B cell (primary cell): ENCODE measurements at regions not wholly inside any gene's neighbourhood (a gene's known extent, or its start where the extent isn't known, plus 50 kb on each side); places are given as distances from the start of the nearest gene placed in this dataset.

Experiments
- ATAC-seq: fragments of 200-7000 bp; cut with Tn5 transposase; one replicate; pipeline ENCODE4 v1.10.0; 2021; ENCODE audit warnings: low read depth, mild to moderate bottlenecking, moderate number of reproducible peaks, moderate library complexity
- CTCF ChIA-PET: fragments of 350-600 bp; sonication (Branson Sonifier 250); formaldehyde crosslinking; loops from one replicate; lab custom pipeline; 2021; ENCODE audit warnings: antibody characterized with exemption, inconsistent platforms; lab: Charles Lee
- POLR2A ChIA-PET: fragments of 350-600 bp; sonication (Branson Sonifier 250); formaldehyde crosslinking; loops from one replicate; lab custom pipeline; 2021; ENCODE audit warnings: antibody characterized with exemption; lab: Charles Lee
- DNase-seq: peaks from one replicate; pipeline ENCODE4 v3.0.0; 2013
- H2AFZ ChIP-seq: 2 replicates; pipeline ENCODE4 v1.6.1; 2012; ENCODE audit warnings: mild to moderate bottlenecking, low read depth, low read length; ENCODE audit not compliant: insufficient read depth, poor library complexity, severe bottlenecking
- H3K27ac ChIP-seq, 2 donors: 1 replicate in 1 of 2; 2 replicates in 1 of 2; pipeline ENCODE4 v1.5.1; 2012 to 2013; ENCODE audit warnings: low read length in 2 of 2, mild to moderate bottlenecking in 2 of 2, moderate library complexity in 1 of 2
- H3K27me3 ChIP-seq, 4 experiments: fragments of 200-600 bp in 1 of 4; sonication (generic) in 1 of 4; replicated peaks in 1 of 4; 1 replicate in 2 of 4; 2 replicates in 2 of 4; pipeline versions ENCODE4 v1.6.1 to v1.7.0; 2013 to 2016; ENCODE audit warnings: low read length in 3 of 4, mild to moderate bottlenecking in 2 of 4, mixed read lengths in 1 of 4, moderate library complexity in 1 of 4; ENCODE audit not compliant: insufficient read depth in 4 of 4, control insufficient read depth in 3 of 4; ENCODE audit errors: control extremely low read depth in 1 of 4
- H3K36me3 ChIP-seq, 2 experiments: replicated peaks in 1 of 2; 1 replicate in 1 of 2; 2 replicates in 1 of 2; pipeline versions ENCODE4 v1.6.1 to v1.7.1; 2013; ENCODE audit warnings: low read length in 1 of 2; ENCODE audit not compliant: insufficient read depth in 2 of 2, control insufficient read depth in 1 of 2; ENCODE audit errors: control extremely low read depth in 1 of 2, extremely low read depth in 1 of 2
- H3K4me1 ChIP-seq, 2 donors: fragments of 200-600 bp in 1 of 2; sonication (generic) in 1 of 2; 1 replicate in 1 of 2; 2 replicates in 1 of 2; pipeline versions ENCODE4 v1.5.1 to v1.6.1; 2013 to 2017; ENCODE audit warnings: low read length in 2 of 2; ENCODE audit not compliant: control insufficient read depth in 2 of 2, insufficient read depth in 2 of 2
- H3K4me2 ChIP-seq: replicated peaks from 2 replicates; pipeline ENCODE3; 2012; ENCODE audit warnings: mild to moderate bottlenecking, low read depth, low read length; ENCODE audit not compliant: poor library complexity, severe bottlenecking
- H3K4me3 ChIP-seq, 5 experiments: fragments of 200-600 bp in 1 of 5; sonication (generic) in 1 of 5; 1 replicate in 3 of 5; 2 replicates in 2 of 5; pipeline versions ENCODE4 v1.5.1 to v1.7.0; 2011 to 2016; ENCODE audit warnings: low read length in 4 of 5, mild to moderate bottlenecking in 4 of 5, low read depth in 2 of 5, control low read depth in 1 of 5, moderate library complexity in 1 of 5; ENCODE audit not compliant: insufficient read depth in 1 of 5; ENCODE audit errors: control extremely low read depth in 1 of 5, extremely low read depth in 1 of 5
- H3K79me2 ChIP-seq: fragments of 200-600 bp; sonication (generic); one replicate; pipeline ENCODE4 v1.6.0; 2016; ENCODE audit warnings: low read length; ENCODE audit not compliant: control insufficient read depth, insufficient read depth
- H3K9ac ChIP-seq: fragments of 200-600 bp; sonication (generic); 2 replicates; pipeline ENCODE4 v1.6.1; 2017; ENCODE audit warnings: mild to moderate bottlenecking, low read length, moderate library complexity
- H3K9me3 ChIP-seq, 3 donors: one replicate each; pipeline versions ENCODE4 v1.6.1 to v1.7.1; 2013; ENCODE audit warnings: low read length in 2 of 3; ENCODE audit not compliant: control insufficient read depth in 2 of 3, insufficient read depth in 1 of 3; ENCODE audit errors: control extremely low read depth in 1 of 3
- H4K20me1 ChIP-seq: 2 replicates; pipeline ENCODE4 v1.6.0; 2012; ENCODE audit warnings: mild to moderate bottlenecking, low read length; ENCODE audit not compliant: insufficient read depth, control insufficient read depth, poor library complexity, severe bottlenecking
- H3K27ac Mint-ChIP-seq: one replicate; pipeline ENCODE4 v1.8.0; 2021; ENCODE audit warnings: mixed read lengths
- H3K27me3 Mint-ChIP-seq: one replicate; pipeline ENCODE4 v1.8.0; 2021; ENCODE audit warnings: mixed read lengths
- H3K4me1 Mint-ChIP-seq: one replicate; pipeline ENCODE4 v1.8.0; 2021; ENCODE audit warnings: mixed read lengths
- H3K4me3 Mint-ChIP-seq: one replicate; pipeline ENCODE4 v1.8.0; 2021; ENCODE audit warnings: mixed read lengths
- H3K9me3 Mint-ChIP-seq: one replicate; pipeline ENCODE4 v1.8.0; 2022; ENCODE audit warnings: mixed read lengths; ENCODE audit not compliant: insufficient read depth
- CTCF ChIP-seq: fragments of 200-600 bp; IDR thresholded peaks from one replicate; pipeline ENCODE4 v1.8.0; 2022; ENCODE audit warnings: antibody characterized with exemption, mild to moderate bottlenecking
- EZH2 ChIP-seq: IDR thresholded peaks from 2 replicates; pipeline ENCODE4 v1.6.1; 2012; ENCODE audit warnings: borderline replicate concordance, low read depth, mild to moderate bottlenecking, moderate library complexity, low read length; ENCODE audit not compliant: insufficient read depth, poor library complexity, severe bottlenecking
- WGBS: methylation state at CpG from one replicate; pipeline ENCODE4 v1.1.5; 2013; ENCODE audit warnings: missing lambda C conversion rate; ENCODE audit not compliant: insufficient coverage; 5-methylcytosine and 5-hydroxymethylcytosine counted together
- intact Hi-C: fragments of 100-400 bp; cut with micrococcal nuclease; formaldehyde crosslinking; loops from one replicate; pipeline ENCODE4 v1.10.0; 2022

GRCh38 chr17:77722366-77722765, 236.1 kb upstream of the TNRC6C start:
- Mint-ChIP-seq H3K4me1 (peaks cover 3% of the 10 kb centered on the region), H3K27me3 (peaks cover 43% of the 10 kb centered on the region), H3K27ac (no peak overlapping the region), H3K9me3 (no peaks in the 10 kb centered on the region), H3K4me3 (no peak overlapping the region)
- intact Hi-C loops, result no loop called here
- Histone ChIP-seq H3K9me3 (no peaks in the 10 kb centered on the region), H2AFZ (no peak overlapping the region), H4K20me1 (no peaks in the 10 kb centered on the region), H3K4me1 (peaks cover 0 to 9% of the 10 kb centered on the region in 2 donors), H3K27ac (no peak overlapping the region), H3K79me2 (no peaks in the 10 kb centered on the region), H3K4me3 (no peak overlapping the region), H3K27me3 (peaks cover 0 to 25% (median 11%) of the 10 kb centered on the region in 4 experiments), H3K9ac (no peak overlapping the region), H3K36me3 (no peaks in the 10 kb centered on the region), H3K4me2 (no peak overlapping the region)
- ChIA-PET POLR2A (no interaction called here), CTCF (no interaction called here)
- WGBS, result 92% methylated on average over 5 of the region's 8 CpGs
- DNase-seq (no peak), ATAC-seq (no peak)
- TF ChIP-seq EZH2 (no peak), CTCF (no peak)

GRCh38 chr17:77723071-77723908, 235.2 kb upstream of the TNRC6C start:
- Histone ChIP-seq H3K4me2 (no peak overlapping the region), H3K9ac (no peak overlapping the region), H3K9me3 (no peaks in the 10 kb centered on the region), H3K4me1 (peaks cover 0 to 9% of the 10 kb centered on the region in 2 donors), H3K79me2 (no peaks in the 10 kb centered on the region), H4K20me1 (no peaks in the 10 kb centered on the region), H2AFZ (no peak overlapping the region), H3K36me3 (no peaks in the 10 kb centered on the region), H3K27ac (no peak overlapping the region), H3K27me3 (peaks cover 0 to 31% (median 11%) of the 10 kb centered on the region in 4 experiments), H3K4me3 (no peak overlapping the region)
- 94% methylated on average over 19 of the region's 20 CpGs for WGBS
- DNase-seq (no peak), ATAC-seq (no peak)
- peaks cover 3% of the 10 kb centered on the region for H3K4me1 Mint-ChIP-seq
- intact Hi-C loops, result no loop called here
- no peak overlapping the region for H3K27ac Mint-ChIP-seq
- ChIA-PET CTCF (no interaction called here), POLR2A (no interaction called here)
- peaks cover 40% of the 10 kb centered on the region for H3K27me3 Mint-ChIP-seq
- TF ChIP-seq CTCF (no peak), EZH2 (no peak)
- no peaks in the 10 kb centered on the region for H3K9me3 Mint-ChIP-seq
- H3K4me3 Mint-ChIP-seq, result no peak overlapping the region
